ENCODE measurements at regions not wholly inside any gene's neighbourhood (a gene's known extent, or its start where the extent isn't known, plus 50 kb on each side); places are given as distances from the start of the nearest gene placed in this dataset.

DNA sequence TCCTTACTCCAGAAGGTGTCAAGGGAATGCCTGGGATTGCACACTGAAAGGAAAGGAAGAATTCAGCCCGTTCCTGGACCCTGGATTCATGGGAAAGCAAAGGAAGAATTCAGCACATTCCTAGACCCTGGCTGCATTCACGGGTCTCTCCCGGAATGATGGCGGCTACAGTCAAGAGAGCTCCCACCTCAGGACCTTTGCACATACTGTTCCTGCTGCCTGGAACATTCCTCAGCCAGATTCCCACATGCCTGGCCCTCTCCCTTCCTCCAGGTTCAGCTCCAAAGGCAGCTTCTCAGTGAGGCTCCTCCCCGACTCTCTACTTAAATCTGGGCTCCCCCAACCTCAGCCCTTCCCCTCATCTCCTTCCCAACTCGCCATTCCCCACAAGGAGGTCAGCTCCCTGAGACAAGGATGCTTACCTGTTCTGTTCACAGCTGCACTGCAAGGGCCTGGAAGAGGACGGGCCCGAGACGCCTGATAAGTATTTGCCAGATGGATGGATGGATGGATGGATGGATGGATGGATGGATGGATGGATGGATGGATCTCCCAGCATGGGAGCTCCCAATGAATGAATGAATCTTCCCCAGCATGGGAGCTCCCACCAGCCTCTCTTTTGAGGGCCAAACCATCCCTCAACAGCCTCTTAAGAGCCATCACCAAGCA, 77.4 kb downstream of the NCOR2 start:
- DNase-seq (ENCODE audit: low read depth in 2 of 3, low spot score in 2 of 3), result no peak

- no peak for DNase-seq (ENCODE audit: low read depth in 2 of 3, low spot score in 2 of 3)
Measured at GRCh38 chr12:124489220-124489619, 78.2 kb downstream of the NCOR2 start.

GRCh38 chr12:124488520-124488919, 78.9 kb downstream of the NCOR2 start:
- no peak for DNase-seq (ENCODE audit: low read depth in 2 of 3, low spot score in 2 of 3)

GRCh38 chr12:124487834-124488165, 79.6 kb downstream of the NCOR2 start:
- DNase-seq (ENCODE audit: low read depth in 2 of 3, low spot score in 2 of 3), result no peak

DNA sequence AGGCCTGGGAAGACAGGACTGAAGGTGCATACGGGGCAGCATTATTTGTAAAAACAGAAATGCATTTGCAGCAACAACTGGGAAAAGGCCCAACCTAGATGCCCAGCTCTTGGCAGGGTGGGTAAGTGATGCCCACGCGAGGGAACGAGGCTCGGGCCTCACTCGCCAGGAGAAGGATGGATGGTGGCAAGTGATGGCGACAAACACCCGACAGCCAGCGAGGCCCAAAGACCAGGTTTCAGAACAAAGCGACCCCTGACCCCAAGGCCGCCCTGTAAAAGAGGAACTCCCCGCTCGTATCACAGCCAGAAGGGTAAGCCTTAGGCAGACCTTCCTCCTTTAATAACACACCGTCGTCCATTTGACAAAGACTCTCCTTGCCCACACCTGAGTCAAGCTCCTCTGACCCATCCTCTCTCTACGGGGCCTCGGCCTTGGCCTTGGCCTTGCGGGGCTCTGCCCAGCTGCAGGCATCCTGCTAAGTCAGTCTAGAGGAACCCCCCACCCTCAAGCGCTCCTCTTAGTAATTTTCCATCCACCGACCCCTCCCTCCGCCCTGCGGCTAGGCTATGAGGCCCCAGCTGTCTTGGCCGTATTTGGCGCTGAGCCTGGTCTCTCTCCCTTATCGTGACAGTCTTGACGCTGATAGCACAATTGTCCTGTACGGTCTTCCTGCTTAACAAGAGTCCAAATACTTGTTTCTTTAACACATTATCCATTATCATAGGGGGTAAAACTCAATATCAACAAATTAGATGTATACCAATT, 80.2 kb downstream of the NCOR2 start:
- no peak for DNase-seq (ENCODE audit: low read depth in 2 of 3, low spot score in 2 of 3)

- DNase-seq (ENCODE audit: low read depth in 2 of 3, low spot score in 2 of 3), result no peak
Measured at GRCh38 chr12:124486346-124486963, 81.0 kb downstream of the NCOR2 start.

- DNase-seq (ENCODE audit: low read depth in 2 of 3, low spot score in 2 of 3), result no peak
Measured at GRCh38 chr12:124485371-124485770, 82.0 kb downstream of the NCOR2 start.

- no peak for DNase-seq (ENCODE audit: low read depth in 2 of 3, low spot score in 2 of 3)
Measured at GRCh38 chr12:124484526-124484953, 82.9 kb downstream of the NCOR2 start.

GRCh38 chr12:124484067-124484466, 83.3 kb downstream of the NCOR2 start:
- no peak for DNase-seq (ENCODE audit: low read depth in 2 of 3, low spot score in 2 of 3)

DNA sequence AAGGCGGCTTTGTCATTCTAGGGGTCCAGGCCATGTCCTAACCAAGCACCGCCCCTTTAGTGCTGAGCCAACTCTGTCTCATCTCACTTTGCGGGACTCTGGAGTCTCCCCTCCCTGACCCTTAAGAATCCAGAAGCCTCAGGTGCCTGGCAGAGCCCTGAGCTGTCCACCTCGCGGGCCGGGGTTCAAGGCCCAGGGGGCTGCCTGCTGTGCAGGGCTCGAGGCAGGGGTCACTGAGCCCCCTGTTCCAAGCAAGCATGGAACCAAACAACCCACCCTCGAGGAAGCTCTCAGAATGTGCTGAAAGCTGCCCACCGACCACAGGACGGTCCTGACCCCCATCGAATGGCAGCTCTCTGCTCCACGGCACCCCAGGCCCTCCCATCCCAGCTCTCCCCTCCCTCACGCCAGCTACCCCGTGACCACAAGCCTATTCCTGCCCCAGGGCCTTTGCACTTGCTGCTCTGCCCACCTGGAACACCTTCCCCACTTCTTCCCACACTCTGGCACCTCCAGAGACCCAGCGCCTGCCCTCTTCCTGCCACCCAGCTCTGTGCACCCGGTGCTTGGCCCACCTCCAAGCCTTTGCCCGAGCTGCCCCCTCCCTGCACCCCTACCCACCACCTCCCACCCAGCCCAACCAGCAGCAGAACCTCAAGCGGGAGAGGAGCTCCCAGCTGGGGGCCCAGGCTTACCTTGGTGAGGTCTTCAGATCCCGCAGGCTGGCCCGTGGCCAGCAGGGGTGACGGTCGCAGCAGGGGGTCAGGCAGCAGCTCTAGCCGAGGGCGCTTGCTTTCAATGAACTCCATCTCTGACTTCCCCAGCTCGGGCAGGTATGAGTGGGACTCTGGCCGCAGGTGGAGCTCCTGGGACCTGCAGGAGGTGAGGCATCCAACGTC, 84.3 kb downstream of the NCOR2 start:
- DNase-seq (ENCODE audit: low read depth in 2 of 3, low spot score in 2 of 3), result no peak

DNA sequence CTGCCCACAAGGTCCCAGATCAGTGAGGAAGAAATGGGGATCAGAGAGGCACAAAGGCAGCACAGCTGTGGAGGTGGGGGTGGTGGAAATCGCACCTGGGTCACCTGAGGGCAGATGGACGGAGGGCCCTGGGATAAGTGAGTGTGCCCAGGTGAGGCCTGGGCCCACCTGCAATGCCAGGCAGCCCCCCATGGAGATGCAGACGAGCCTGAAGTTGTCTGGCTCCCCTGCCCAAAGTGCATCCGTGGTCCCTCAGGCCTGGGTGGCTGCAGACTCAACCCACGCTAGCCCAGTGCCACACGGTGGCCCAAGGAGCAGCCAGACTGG, 84.9 kb downstream of the NCOR2 start:
- no peak for DNase-seq (ENCODE audit: low read depth in 2 of 3, low spot score in 2 of 3)

GRCh38 chr12:124481772-124482566, 85.4 kb downstream of the NCOR2 start:
- no peak for DNase-seq (ENCODE audit: low read depth in 2 of 3, low spot score in 2 of 3)

DNA sequence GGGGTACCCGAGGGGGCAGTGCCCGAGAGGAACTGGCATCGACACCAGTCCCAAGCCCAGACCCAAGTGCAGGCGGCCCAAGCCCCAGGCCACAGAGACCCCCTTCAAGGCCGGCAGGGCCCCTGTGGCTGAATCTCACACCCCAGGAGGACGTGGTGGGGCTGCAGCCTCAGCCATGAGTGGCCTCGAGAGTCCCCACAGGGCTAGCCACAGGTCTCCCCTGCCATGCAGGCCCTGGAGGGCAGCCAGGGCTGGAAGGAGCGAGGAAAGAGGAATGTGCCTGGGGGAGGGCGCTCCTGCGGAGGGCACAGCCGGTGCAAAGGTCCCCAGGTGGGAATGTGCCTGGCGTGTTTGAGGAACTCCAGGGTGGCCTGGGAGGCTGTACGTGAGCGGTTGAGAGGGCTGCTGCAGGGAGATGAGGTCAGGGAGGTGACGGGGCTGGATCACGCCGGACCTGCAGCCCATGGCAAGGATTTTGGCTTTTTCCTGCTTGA, 86.1 kb downstream of the NCOR2 start:
- DNase-seq (ENCODE audit: low read depth in 2 of 3, low spot score in 2 of 3), result no peak

- no peak for DNase-seq (ENCODE audit: low read depth in 2 of 3, low spot score in 2 of 3)
Measured at GRCh38 chr12:124480469-124481256, 86.7 kb downstream of the NCOR2 start.

GRCh38 chr12:124479680-124480468, 87.5 kb downstream of the NCOR2 start:
- DNase-seq (ENCODE audit: low read depth in 2 of 3, low spot score in 2 of 3), result no peak

DNA sequence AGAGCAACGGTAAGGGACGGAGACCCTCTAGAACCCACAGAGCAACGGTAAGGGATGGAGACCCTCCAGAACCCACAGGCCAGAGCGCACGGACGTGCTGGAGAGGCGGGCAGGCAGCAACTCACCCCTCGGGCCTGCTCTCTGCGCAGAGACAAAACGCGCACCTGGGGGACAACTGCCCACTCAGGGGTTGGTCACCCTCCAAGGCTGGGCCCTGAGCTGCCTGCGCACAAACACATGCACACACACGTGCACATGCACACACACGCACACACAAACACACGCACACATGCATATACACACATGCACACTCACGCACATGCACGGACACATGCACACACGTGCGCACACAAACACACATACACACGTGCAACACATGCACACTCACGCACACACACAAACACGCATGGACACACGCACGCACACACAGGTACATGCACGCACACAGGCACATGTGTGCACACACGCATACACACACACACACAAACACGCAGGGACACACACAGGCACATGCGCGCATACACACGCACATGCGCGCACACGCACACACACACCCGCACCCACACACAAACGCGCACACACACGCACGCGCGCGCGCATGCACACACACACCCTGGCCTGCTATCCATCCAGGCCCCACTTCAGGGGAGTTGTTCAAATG, 88.3 kb downstream of the NCOR2 start:
- DNase-seq (ENCODE audit: low read depth in 2 of 3, low spot score in 2 of 3), result no peak

GRCh38 chr12:124478416-124478815, 89.0 kb downstream of the NCOR2 start:
- DNase-seq (ENCODE audit: low read depth in 2 of 3, low spot score in 2 of 3), result no peak

DNA sequence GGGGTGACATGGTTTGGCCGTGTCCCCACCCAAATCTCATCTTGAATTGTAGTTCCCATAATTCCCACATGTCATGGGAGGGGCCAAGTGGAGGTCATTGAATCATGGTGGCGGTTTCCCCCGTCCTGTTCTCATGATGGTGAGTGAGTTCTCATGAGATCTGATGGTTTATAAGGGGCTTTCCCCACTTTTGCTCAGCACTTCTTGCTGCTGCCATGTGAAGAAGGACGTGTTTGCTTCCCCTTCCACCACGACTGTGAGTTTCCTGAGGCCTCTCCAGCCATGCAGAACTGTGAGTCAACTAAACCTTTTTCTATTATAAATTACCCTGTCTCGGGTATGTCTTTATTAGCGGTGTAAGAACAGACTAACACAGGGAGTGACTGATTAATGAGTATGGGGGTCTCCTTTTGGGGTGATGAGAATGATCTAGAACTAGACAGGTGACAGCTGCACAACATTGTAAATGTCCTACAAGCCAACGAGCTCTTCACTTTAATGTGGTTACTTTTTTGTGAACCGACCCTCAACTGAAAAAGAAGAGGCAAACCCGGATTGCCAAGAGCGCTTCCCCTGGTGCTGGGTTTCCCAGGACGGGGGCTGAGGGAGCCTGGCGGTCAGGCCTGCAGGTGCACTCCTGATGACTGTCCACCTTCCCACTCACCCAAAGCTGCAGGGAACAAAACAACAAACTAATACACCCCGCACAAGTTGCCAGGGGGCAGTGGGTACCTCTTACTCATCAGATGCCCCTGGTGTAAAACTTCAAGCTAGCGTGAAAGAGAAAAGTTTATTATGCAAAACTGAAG, 90.1 kb downstream of the NCOR2 start:
- no peak for DNase-seq (ENCODE audit: low read depth in 2 of 3, low spot score in 2 of 3)
